GM12873 (cell line): ENCODE measurements at regions not wholly inside any gene's neighbourhood (a gene's known extent, or its start where the extent isn't known, plus 50 kb on each side); places are given as distances from the start of the nearest gene placed in this dataset.

Source experiments
- CTCF ChIP-seq: IDR thresholded peaks from 2 replicates; pipeline ENCODE4 v1.5.1; 2012; ENCODE audit warnings: low read depth, mild to moderate bottlenecking, moderate library complexity, low read length, control low read depth; ENCODE audit not compliant: insufficient read depth; ENCODE audit errors: missing control alignments

- no peak for TF ChIP-seq CTCF
Observed at GRCh38 chr10:74760086-74760979, 66.1 kb upstream of the KAT6B start.

DNA sequence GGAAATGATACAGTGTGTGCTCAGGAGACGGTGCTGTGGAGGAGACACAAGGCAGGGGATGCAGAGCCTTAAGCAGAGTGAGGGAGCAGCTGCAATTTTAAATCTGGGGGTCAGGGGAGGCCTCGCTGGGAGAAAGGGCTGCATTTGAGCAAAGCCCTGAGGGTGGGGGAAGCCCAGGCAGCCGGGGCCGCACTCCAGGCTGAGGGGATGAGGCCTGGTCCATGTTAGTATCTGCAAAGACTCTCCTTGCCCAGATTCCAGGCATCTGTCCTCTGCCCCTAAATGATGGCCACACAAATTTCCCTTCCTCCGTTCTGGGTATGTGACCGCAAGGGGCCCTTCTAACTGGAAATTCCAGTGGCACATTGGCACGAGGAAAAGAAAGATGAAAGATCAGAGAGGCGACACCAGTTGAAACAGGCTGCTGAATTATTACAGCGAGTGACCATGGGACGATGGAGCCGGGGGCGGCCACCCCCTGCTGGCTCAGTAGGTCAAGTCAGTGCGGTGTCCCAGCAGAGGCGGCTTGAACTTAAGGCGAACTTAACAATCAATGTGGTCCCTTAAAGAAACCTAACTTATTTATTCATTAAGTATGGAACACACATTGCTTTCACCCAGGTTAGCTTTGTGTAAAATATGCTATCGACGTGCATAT is 62.3 kb upstream of the KAT6B start:
- no peak for TF ChIP-seq CTCF

DNA sequence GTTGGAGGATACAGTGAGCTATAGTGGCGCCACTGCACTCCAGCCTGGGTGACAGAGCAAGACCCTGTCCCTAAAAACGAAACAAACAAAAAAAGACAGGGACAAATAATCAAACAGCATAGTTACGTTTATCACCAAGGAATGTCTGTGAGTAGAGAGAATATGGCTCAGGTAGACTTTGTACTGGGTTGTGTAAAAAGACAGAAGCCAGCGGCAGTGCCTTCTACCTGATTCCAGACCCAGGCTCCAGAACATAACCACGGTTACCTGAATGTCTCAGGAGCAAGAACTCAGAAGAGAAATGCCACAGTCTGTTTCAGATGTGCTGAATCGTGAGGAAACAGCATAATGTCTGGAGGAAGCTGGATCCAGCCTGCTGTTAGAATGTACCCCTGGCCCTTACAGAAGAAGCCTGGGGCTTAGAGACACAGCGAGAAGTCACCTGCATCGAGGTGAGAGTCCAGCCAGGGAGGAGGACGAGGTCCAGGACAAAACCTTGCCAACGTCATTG is 60.9 kb upstream of the KAT6B start:
- no peak for TF ChIP-seq CTCF

GRCh38 chr10:74766501-74766900 is 59.9 kb upstream of the KAT6B start:
- TF ChIP-seq CTCF = no peak

DNA sequence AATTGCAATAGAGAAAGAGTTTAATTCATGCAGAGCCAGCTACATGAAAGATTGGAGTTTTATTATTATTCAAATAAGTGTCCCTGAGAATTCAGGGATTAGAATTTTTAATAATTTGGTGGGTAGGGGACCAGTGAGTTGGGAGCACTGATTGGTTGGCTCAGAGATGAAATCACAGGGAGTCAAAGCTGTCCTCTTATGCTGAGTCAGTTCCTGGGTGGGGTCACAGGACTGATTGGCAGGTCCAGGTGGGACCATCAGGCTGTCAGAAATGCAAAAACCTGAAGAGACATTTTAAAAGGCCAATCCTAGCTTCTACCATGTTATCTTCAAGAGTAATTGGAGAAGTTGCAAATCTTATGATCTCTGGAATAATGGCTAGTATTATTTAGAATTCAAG is 56.0 kb upstream of the KAT6B start:
- TF ChIP-seq CTCF = no peak

- peak; percentile 28 for TF ChIP-seq CTCF
Observed at GRCh38 chr10:74771054-74771453, 55.3 kb upstream of the KAT6B start.

DNA sequence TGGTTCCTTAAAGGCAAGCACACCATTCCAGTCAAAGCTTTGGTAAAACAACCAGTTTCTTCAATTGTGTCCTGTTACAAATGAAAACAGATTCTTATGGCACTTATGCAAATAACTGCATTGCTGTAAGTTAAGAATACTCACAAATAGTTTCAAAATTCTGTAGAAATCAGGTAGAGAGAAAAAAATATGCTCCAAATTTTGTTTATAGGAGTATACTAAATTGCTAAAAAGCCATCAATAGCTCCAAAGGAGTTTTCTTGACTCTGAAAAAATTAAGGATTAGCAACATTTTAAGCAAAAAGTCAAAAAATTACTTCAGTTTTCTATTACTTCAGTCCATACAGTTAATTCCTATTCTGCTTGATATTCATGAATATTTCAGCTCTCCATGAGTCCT is 51.3 kb upstream of the KAT6B start:
- TF ChIP-seq CTCF = no peak
